Panc1 (cell line): ENCODE measurements at regions not wholly inside any gene's neighbourhood (a gene's known extent, or its start where the extent isn't known, plus 50 kb on each side); places are given as distances from the start of the nearest gene placed in this dataset.

ENCODE experiments used
- CTCF ChIP-seq: fragments of 450-650 bp; IDR thresholded peaks from 2 replicates; pipeline ENCODE4 v1.5.1; 2017; ENCODE audit warnings: mild to moderate bottlenecking
- POLR2AphosphoS5 ChIP-seq: IDR thresholded peaks from 2 replicates; pipeline ENCODE4 v1.6.1; 2012; ENCODE audit warnings: mild to moderate bottlenecking, low read depth, low read length, moderate library complexity
- TCF7L2 ChIP-seq: IDR thresholded peaks from 2 replicates; pipeline ENCODE4 v1.6.1; 2011; ENCODE audit warnings: mild to moderate bottlenecking, low read depth, low read length, inconsistent platforms

- TF ChIP-seq CTCF = no peak
- TF ChIP-seq POLR2AphosphoS5 = no peak
- TF ChIP-seq TCF7L2 = no peak
Observed at GRCh38 chr12:87807086-87807485, 222.1 kb downstream of the C12orf50 start.
